Left kidney (tissue), 1 donor: ENCODE measurements at regions not wholly inside any gene's neighbourhood (a gene's known extent, or its start where the extent isn't known, plus 50 kb on each side); places are given as distances from the start of the nearest gene placed in this dataset.

Experiments
- DNase-seq: peaks from one replicate; pipeline ENCODE4 v3.0.0-alpha.2; 2013

DNA sequence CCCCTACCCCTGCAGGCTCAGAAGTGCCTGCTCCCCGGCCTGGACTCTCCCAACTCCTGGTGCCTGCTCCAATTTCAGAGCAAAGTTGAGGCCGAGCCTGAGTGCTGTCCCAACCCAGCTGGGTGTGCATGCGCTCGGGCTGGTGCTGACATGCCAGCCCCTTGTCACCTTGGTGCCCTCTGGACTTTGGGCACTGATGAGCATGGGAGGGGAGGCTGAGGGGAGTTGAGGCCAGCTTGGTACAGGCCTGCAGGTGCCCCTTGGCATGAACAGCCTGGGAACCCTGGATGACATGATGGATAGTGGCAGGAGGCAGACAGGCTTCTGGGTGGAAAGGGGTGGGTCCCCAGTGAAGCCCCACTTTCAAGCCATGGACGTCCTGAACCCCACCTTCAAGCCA, 366.1 kb upstream of the NEGR1 start:
- no peak for DNase-seq

DNA sequence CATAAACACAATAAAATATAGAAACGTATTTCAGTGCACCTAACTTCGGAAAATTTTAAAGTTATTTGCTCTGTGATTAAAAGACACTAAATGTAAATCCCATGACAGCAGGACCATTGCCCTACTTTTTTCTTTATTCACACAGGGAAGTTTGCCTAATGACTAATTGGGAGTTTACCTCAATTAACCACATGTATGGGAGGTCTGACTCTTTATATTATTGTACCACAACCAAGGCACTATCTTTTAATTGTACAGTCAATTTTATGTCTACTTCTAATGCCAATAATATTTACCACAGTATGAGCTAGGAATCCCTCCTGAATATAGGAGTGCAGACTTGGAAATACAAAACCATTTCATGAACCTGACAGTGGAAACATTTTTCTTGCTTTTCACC, 360.8 kb upstream of the NEGR1 start:
- no peak for DNase-seq

DNA sequence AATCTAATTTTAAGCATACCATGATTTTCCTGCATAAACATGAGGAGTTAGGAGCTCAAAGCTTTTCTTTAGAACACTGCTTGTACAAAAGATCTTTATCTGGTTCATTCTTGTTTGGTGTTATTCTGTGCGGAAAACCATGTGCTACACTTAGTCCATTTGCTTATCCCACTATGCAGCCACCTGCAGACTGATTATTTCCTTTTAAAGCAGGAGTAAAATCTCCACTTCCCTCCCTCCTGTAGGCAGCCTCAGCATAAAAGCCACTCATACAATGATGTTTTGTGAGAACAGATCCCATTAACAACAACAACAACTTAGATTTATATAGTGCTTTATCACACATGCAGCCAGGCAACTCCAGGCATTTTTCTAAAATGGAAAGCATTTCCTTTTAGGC, 355.3 kb upstream of the NEGR1 start:
- DNase-seq = no peak

DNA sequence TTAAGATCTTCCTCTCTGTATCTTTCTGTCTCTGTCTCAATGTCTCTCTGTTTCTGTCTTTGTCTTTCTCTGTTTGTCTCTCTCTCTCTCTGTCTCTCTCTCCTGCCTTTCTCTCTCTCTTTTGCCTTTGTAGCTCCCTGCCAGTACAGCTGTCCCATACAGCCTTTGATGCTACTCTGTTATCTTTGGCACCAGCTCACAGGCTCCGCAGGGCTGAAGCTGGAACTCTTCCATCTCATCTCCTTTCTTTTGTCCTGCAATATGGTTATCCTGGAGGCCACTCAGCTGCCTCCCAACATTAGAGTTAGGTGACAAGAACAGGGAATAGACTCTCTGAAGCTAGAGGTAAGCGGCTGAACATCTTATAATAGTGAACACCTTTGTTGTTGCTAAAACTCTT, 354.3 kb upstream of the NEGR1 start:
- no peak for DNase-seq

DNA sequence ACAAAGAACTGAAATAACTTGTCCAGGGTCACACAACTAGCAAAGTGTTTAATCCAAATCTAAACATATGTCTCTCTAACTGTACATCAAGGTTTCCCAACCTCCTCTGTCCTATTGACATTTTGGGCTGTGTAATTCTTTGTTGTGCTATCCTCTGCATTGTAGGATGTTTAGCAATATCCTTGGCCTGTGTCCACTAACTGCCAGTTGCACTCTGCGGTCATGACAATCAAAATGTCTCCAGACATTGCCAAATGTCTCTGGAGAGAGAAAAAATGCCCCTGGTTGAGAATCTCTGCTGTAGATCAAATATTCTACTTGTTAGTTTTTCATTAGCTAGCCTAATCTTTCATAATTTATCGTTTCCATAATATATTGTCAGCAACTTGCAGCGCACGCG, 353.4 kb upstream of the NEGR1 start:
- no peak for DNase-seq

DNA sequence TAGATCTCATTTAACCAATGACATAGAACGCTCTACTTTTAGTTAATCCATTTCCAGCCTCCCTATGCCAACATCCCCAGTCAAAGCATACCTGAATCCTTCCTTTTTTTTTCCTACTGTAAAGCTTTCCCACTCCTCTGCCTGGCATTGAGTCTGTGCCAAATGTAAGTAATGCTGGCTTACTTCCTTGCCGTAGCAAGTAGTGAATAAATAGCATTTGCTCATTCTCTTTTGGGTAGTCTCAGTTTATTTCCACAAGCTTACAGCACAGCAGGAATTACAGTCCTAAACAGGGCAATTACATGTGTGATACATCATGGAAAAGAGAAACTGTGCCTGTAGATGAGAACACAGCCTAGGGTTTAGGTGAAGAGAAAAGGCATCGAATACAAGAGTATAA, 352.6 kb upstream of the NEGR1 start:
- DNase-seq = no peak

DNA sequence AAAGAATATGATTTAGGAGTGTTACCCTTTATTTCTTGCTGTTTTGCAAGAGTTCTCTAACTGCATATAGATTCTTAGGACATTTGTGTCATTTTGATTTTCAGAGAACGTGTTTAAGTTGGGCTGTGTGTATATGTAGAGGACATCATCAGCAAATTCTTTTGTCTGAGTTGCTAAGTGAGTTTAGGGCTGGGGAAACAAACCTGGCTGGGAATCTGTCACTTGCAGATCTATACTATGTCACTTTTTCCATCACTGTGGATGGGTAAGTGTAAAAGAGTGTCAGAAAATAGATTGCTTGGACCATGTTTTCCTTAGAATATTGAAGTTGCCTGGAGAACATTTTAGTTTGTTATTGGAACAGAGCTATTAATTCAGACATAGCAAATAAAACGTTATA, 349.1 kb upstream of the NEGR1 start:
- DNase-seq = no peak

DNA sequence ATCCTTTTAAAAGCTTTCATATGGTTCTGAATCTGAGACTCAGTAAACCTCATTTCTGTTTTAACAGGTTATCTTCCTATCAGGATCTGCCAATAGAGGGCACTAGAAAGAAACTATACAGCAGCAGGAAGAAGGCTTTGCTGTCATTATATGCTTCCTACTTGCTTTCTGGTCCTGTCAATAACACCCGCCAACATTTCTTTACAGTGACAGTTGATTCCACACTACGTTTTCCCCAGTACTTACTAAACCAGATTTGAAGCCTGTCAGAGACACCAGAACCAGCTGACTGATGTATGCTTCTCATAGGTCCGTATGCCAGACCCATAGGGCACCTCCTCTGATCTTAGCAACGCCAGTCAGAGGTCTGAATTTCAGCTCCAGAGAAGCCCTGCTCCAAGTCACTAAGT, 341.0 kb upstream of the NEGR1 start:
- peak; percentile 53 for DNase-seq

DNA sequence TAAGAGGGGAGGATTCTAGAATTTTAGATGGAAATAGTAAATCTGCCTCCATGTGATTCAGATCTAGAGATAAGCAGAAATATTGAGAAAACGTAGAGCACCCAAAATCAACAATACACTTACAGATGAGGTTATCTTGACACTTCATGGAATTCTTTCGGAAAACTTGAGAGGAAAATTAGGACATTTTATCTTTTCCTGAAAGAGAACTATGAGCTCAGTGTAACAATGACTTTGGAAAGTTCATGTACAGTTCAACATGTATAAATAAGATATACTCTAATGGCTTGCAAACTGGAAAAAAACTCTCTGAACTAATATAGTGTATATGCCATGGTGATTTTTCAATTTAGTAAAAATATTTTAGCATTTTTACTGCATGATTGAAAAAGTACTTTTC, 338.1 kb upstream of the NEGR1 start:
- DNase-seq = no peak

DNA sequence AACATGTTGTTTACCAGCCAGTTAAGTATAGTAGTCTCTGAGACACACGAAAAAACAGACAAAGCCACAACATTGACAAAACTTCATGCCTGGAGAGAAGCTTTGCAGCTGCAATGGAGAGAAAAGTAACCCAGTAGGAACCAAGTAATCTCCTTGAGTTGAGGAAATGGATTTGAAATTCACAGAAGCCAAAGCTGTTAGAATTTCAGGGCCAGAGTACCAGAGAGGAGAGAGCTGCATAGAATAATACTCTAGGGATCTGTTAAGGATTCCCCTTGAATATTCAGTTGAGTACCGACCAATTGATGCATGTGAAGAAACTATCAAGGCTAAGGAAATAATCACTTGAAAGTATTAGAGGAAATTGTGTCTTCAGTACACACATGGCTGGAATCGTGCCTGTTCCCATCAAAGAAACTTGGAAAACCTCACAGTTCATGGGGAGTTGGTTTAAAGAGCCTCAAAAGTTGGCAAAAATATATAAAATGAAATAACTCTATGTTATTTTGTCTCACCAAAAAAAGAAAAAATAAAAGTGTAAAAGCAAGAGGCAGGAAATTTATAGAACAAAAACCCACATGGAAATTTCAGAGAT, 324.0 kb upstream of the NEGR1 start:
- DNase-seq = no peak

DNA sequence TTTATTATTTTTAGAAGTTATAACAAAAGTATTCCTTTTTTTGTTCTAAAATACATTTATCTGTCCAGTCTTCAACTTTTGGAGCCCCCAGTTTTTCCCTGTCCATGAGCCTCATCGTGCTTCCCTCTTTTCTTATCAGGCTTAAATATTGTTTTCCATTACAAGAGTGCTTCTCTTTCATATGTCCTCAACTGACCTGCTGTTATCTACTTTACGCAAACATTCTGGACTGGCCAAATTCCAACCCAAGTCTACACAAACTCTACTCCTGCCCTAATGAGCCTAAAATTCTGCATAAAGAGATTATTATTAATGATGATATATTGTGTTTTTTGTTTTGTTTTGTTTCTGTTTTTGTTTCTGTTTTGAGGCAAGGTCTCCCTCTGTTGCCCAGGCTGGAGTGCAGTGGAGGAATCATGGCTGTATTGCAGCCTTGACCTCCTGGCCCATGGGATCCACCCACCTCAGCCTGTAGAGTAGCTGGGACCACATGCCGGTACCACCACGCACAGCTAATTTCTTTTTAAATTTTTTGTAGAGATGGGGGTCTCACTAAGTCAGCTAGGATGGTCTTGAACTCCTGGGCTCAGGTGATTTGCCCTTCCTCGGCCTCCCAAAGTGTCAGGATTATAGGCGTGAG, 318.8 kb upstream of the NEGR1 start:
- no peak for DNase-seq

DNA sequence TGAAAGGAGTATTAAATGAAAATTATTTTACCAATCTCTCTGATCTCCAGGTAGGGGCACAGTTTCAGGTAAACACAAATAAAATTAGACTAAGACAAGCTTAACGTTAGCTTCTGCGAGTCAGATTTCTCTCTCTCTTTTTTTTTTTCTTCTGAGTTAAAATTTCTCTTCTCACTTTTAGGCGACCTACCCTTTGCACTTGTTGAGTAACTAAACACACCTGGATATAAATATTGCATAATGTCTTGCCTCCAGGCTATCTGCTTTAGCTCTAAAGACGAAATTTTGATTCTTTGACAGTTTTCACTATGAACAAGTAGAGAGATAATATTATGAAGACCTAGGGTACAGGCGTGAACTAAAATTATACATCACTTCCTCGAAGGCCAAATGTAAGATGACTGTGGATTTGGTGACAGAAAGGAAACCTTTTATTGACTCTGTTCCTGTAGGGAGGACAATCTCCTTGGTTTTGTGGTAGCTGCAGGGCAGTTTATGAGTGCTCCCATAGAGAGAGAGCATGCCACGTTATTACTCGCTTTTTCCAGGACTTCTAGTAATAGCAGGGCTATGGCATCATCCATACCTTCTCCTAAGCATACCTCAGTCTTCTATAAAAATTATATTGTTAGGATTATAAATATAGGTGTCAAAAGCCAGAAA, 303.8 kb upstream of the NEGR1 start:
- DNase-seq = no peak

DNA sequence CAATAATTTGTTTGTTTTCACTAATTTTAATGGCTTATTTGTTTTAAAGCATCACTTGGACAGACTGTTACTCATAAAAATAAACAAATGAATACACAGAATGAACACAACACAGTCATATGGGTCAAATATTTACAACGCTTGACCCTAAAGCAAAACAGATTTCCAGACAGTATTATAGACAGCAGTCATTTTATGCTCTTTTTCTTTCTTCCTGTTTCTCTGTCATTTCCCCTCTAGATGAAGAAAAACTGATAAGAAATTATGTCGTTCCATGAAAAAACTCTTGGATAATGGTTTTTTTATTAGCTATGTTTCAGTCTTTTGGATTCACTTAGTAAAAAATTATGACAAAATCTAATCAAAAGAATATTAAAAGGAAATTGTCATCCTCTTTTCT, 297.3 kb upstream of the NEGR1 start:
- DNase-seq = no peak

DNA sequence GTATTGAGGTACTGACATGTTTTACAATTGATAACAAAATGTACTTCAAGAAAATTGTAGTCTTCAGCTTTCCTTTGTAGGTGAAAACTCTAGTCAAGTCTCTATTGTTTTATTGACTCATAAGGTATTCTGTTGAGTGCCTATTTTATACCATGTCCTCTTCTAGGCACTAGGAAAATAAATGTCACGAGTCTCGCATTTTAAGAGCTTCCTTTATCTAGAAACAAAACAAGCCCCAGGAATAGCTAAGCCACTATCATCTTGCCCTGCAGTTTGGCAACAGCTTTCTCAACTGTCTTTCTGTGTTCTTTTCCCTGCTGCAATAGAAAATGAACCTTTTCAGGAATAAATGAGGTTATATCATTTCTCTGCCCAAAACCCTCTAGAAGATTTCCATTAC, 288.5 kb upstream of the NEGR1 start:
- DNase-seq = no peak

DNA sequence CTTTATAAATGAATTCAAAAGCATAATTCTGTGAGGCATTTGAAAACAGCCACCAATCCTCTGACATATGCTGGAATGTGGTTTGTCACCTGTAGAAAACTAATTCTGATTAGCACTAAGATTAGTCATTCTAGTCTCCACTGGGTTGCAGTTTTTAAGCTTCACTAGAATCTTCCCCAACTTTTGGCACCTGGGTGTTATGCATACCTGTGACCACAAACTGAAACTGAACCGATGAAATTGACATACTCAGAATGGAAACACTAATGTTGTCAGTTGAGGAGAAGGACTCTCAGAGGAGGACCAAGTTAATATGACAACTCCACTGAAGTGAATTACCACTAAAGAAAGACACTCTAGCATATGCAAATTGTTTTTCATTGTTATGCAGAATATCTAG, 285.8 kb upstream of the NEGR1 start:
- no peak for DNase-seq

DNA sequence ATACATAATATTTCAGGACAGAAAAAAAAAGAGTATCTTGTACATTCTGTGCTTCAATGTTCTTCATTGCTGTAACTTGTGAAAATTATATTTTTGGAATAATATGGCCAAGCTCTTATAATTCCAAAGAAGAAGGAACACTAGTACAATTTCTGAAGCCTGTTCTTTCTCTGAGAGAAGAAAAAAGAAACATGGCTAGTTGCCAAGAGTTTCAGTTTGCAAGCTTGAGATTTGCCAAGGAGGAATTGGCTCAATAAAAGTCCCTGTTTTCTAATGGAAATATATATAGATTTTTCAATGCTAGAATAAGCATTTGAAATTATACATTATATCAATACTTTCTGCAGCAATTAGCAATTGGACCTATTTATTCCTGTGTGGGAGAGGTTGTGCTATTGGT, 285.2 kb upstream of the NEGR1 start:
- DNase-seq = no peak

DNA sequence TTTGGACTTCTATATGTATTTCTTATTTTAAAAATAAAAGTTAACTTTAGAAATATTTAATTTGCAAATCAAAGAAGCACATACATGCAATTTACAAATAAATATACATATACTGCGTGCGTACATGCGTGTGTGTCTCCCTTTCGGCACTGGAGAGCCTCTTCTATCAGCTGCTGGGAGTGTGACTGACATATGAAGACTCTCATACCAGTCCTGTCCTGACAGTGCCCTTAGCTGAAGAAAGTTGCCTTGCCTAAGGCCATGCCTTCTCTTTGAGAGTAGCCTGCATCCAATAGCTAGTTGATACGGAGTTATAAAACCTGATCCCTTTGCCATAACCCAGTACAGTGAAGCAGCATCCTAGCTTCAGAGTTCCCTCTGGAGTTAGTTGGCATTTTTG, 282.4 kb upstream of the NEGR1 start:
- DNase-seq = no peak

DNA sequence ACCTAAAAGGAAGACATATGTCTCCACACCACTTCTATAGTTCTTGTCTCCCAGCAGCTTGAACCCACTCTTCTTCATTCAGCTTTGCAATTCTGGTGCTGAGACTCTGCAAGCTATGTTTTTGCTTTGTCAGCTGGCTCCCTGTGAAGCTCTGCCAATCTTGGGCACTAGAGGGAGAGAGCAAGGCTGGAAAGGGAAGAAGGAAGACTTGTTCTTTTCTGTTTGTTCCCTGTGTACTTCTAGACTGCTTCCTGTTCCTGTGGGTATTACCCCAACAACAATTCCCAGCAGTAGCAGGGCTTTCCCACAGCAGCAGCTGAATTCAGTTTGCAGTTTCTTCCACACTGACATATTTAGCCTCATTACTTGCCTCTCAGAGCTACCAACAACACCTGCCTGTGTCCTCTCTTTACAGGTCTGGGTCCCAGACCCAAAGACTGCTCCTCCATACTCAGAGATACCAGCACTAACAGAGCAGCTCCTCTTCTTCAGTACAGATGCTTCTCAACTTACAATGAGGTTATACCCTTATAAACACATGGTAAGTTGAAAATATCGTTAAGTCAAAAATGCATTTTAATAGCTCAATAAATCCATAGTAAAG, 275.2 kb upstream of the NEGR1 start:
- no peak for DNase-seq

DNA sequence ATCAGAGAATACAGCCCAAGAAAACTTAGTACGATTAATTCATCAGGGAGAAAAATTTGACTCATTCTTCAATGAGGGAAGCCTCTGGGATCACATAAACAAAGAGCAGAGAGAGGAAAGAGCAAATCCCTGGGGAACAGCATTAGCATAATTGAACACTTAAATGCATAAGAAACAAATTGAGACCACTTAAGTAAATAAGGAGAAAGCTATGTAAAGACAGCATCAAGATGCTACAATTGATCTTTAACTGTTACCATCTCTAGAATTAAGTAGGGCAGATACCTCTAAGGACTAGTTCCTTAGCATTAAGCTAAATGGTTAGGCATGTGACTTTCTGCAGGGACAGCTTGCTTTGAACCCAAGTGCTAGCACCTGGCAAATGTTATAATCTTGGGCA, 265.1 kb upstream of the NEGR1 start:
- no peak for DNase-seq

DNA sequence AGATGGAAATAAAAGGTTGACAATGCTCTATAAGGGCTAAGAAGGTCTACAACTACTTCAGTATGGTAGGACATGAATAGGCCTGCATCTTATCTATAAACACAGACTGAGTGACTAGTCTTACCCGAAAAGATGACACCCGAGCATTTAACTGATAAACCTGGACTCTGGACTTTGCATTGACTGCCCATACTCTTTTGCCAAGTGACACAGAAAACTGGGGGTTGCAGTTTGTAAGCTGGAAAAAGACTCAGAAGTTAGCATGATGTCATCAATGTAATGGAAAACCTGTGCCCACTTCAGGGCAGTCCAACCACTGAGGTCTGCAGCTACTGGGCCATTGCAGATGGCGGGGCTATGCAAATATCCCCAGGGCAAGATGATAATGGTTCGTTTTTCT, 258.3 kb upstream of the NEGR1 start:
- DNase-seq = no peak

DNA sequence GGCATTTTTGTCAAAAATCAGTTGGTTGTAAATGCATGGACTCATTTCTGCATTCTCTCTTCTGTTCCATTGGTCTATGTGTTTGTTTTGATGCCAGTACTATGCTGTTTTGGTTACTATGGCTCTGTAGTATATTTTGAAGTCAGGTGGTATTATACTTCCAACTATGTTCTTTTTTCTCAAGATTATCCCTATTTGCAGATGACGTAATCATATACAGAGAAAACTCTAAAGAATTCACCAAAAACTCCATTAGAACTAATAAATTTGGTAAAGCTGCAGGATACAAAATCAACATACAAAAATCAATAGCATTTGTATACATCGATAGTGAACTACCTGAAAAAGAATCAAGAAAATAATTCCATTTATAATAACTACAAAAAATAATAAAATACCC, 253.1 kb upstream of the NEGR1 start:
- no peak for DNase-seq

DNA sequence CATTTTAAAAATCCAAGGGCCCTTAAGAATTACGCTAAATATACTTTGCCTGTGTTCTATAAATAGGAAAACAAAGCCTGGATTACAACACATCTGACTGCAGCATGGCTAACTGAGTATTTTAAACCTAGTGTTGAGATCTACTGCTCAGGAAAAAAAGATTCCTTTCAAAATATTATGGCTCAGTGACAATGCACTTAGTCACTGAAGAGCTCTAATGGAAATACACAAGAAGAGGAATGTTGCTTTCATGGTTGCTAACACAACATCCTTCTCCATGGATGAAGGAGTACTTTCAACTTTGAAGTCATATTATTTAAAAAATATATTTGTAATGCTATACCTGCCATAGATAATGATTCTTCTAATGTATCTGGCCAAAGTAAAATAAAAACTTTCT, 248.3 kb upstream of the NEGR1 start:
- DNase-seq = no peak

DNA sequence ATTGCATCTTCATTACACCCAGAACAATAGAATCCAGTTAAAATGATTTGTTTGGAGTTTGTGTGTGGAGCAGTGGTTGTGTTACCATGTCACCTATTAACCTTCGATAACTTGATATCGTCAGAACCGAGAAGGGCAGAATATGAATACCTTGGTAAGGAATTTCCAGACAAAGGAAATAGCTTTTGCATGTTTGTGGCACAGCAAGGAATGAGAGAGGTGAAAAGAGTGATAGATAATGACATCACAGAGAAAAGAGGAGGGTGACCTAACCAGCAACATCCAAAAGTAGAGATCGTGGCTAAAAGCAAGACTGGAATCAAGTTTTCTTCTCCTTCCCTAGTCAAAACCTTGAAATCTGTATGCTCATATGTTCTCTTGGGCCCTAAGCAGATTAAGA, 244.6 kb upstream of the NEGR1 start:
- no peak for DNase-seq

DNA sequence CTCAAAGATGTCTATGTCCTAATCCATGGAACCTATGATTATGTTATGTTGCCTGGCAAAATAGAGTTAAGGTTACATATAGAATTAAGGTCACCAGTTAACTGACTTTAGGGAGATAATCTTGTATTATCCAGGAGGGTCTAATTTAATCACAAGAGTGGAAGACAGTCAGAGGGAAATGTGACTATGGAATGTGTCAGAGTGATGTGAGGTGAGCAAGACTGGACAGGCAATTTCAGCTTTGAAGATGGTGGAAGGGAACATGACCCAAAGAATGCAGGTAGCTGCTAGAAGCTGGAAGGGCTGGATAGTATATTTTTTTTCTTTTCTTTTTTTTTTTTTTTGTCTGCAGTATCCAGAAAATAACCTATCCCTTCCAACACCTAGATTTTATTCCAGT, 241.7 kb upstream of the NEGR1 start:
- DNase-seq = no peak
